DND-41 (cell line): ENCODE measurements at regions not wholly inside any gene's neighbourhood (a gene's known extent, or its start where the extent isn't known, plus 50 kb on each side); places are given as distances from the start of the nearest gene placed in this dataset.

Source experiments
- ATAC-seq: fragments of 200-7000 bp; cut with Tn5 transposase; 3 replicates; pipeline ENCODE4 v1.9.1; 2021; ENCODE audit warnings: low read depth; ENCODE audit not compliant: insufficient read depth
- DNase-seq: peaks from one replicate; pipeline ENCODE4 v3.0.0-alpha.2; 2020
- H2AFZ ChIP-seq: 2 replicates; pipeline ENCODE4 v1.6.0; 2012; ENCODE audit warnings: low read depth, low read length
- H3K27ac ChIP-seq: 2 replicates; pipeline ENCODE4 v1.5.1; 2012; ENCODE audit warnings: low read length, inconsistent platforms
- H3K27me3 ChIP-seq: fragments of 200-600 bp; sonication (generic); 2 replicates; pipeline ENCODE4 v1.6.0; 2012; ENCODE audit warnings: low read length, mild to moderate bottlenecking, inconsistent platforms; ENCODE audit not compliant: insufficient read depth, poor library complexity
- H3K36me3 ChIP-seq: 2 replicates; pipeline ENCODE4 v1.5.1; 2012; ENCODE audit warnings: low read length, inconsistent platforms; ENCODE audit not compliant: insufficient read depth
- H3K4me1 ChIP-seq: 2 replicates; pipeline ENCODE4 v1.5.1; 2012; ENCODE audit warnings: mild to moderate bottlenecking, low read length; ENCODE audit not compliant: insufficient read depth
- H3K4me2 ChIP-seq: 2 replicates; pipeline ENCODE4 v1.6.0; 2012; ENCODE audit warnings: mild to moderate bottlenecking, moderate library complexity, low read length, inconsistent platforms; ENCODE audit not compliant: insufficient read depth
- H3K4me3 ChIP-seq, 2 experiments: fragments of 200-600 bp in 1 of 2; shearing (Covaris generic) in 1 of 2; 2 replicates each; pipeline ENCODE4 v1.5.1; 2012 to 2016; ENCODE audit warnings: inconsistent platforms in 2 of 2, low read length in 2 of 2, mild to moderate bottlenecking in 2 of 2, low read depth in 1 of 2, moderate library complexity in 1 of 2
- H3K79me2 ChIP-seq: 2 replicates; pipeline ENCODE4 v1.6.0; 2012; ENCODE audit warnings: low read length, inconsistent platforms; ENCODE audit not compliant: insufficient read depth
- H3K9ac ChIP-seq: 2 replicates; pipeline ENCODE4 v1.6.0; 2012; ENCODE audit warnings: low read depth, mild to moderate bottlenecking, inconsistent platforms, low read length, moderate library complexity
- H3K9me3 ChIP-seq: 2 replicates; pipeline ENCODE4 v1.5.1; 2012; ENCODE audit warnings: low read length, moderate library complexity, mild to moderate bottlenecking, inconsistent platforms; ENCODE audit not compliant: insufficient read depth, severe bottlenecking
- H4K20me1 ChIP-seq: 2 replicates; pipeline ENCODE4 v1.6.0; 2012; ENCODE audit warnings: low read length; ENCODE audit not compliant: insufficient read depth
- EZH2 ChIP-seq: IDR thresholded peaks from 3 replicates; pipeline ENCODE4 v1.6.1; 2012; ENCODE audit warnings: borderline replicate concordance, low read depth, mild to moderate bottlenecking, moderate library complexity, low read length, inconsistent platforms; ENCODE audit not compliant: severe bottlenecking
- TF ChIP-seq, protein P1 (sequence below): IDR thresholded peaks from 2 replicates; pipeline ENCODE4 v1.5.1; 2012; ENCODE audit warnings: borderline replicate concordance, low read length, moderate library complexity, mild to moderate bottlenecking; ENCODE audit not compliant: poor library complexity, severe bottlenecking; ENCODE audit errors: extremely low read depth

DNA sequence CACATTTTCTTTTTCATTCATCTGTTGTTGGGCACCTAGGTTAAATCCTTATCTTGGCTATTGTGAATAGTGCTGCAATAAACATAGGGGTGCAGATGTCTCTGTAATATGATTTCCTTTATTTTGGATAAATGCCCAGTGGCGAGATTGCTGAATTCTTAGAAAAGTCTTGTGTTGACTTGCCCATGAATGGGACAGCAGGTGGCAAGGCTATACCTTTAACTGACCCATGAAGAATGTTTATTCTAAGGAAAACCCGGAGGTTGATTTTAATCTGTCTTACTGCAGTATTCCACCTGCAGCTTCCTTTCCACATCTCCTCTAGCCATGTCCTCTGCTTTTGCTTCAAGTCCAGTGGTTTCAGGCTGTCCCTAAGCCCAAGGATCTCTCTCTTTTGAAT lies 220.6 kb downstream of the SNCA start:
- ATAC-seq (no peak), DNase-seq (no peak)
- Histone ChIP-seq H3K4me2 (no peak overlapping the region), H3K9ac (no peak overlapping the region), H3K36me3 (no peaks in the 10 kb centered on the region), H3K27ac (no peak overlapping the region), H3K79me2 (no peaks in the 10 kb centered on the region), H3K27me3 (no peaks in the 10 kb centered on the region), H4K20me1 (no peaks in the 10 kb centered on the region), H3K4me1 (peaks cover 35% of the 10 kb centered on the region), H2AFZ (no peak overlapping the region; the same call in 1 of the 2 replicates), H3K4me3 (no peak overlapping the region), H3K9me3 (no peaks in the 10 kb centered on the region)
- no peak for TF ChIP-seq EZH2
- TF ChIP-seq, protein P1, sequence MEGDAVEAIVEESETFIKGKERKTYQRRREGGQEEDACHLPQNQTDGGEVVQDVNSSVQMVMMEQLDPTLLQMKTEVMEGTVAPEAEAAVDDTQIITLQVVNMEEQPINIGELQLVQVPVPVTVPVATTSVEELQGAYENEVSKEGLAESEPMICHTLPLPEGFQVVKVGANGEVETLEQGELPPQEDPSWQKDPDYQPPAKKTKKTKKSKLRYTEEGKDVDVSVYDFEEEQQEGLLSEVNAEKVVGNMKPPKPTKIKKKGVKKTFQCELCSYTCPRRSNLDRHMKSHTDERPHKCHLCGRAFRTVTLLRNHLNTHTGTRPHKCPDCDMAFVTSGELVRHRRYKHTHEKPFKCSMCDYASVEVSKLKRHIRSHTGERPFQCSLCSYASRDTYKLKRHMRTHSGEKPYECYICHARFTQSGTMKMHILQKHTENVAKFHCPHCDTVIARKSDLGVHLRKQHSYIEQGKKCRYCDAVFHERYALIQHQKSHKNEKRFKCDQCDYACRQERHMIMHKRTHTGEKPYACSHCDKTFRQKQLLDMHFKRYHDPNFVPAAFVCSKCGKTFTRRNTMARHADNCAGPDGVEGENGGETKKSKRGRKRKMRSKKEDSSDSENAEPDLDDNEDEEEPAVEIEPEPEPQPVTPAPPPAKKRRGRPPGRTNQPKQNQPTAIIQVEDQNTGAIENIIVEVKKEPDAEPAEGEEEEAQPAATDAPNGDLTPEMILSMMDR: no peak

DNA sequence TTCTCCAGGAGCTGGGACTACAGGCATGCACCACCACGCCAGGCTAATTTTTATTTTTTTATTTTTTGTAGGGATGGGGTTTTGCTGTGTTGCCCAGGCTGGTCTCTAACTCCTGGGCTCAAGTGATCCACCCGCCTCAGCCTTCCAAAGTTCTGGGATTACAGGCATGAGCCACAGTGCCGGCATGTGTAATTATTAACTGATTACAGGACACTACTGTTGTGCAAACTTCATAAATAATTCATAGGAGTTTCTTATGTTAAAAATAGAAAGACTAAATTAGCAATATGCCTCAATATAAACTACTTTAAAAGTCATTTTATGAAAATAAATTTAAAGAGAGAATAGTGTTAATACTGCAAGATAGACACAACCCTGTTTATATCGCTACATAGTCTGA lies 221.9 kb downstream of the SNCA start:
- no peaks in the 10 kb centered on the region for H3K79me2 ChIP-seq
- no peaks in the 10 kb centered on the region for H4K20me1 ChIP-seq
- no peak overlapping the region for H3K27ac ChIP-seq
- no peak overlapping the region for H3K4me3 ChIP-seq
- H3K4me2 ChIP-seq: no peak overlapping the region
- DNase-seq: no peak
- no peaks in the 10 kb centered on the region for H3K36me3 ChIP-seq
- no peak for TF ChIP-seq EZH2
- TF ChIP-seq, protein P1: no peak
- H3K27me3 ChIP-seq: no peaks in the 10 kb centered on the region
- H3K4me1 ChIP-seq: peaks cover 35% of the 10 kb centered on the region
- ATAC-seq: no peak
- no peak overlapping the region for H3K9ac ChIP-seq
- H3K9me3 ChIP-seq: no peaks in the 10 kb centered on the region
- no peak overlapping the region for H2AFZ ChIP-seq

DNA sequence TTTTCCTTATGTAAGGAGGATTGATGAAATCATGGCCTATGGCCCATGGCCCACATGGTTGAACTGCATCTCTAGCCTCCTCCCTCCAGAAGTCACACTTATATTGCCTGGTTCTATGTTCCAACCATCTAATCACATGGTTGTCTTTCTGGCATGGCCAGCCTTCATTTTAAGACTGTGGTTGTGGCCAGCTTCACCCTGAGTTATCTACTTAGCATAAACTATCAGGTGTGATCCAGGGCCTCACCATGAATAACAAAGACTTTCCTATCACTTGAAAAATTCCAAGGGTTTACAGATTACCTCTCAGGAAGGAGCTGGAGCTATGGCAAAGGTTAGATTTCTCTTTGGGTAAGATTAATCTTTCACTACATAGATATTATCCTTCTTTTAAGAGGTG lies 222.8 kb downstream of the SNCA start:
- no peaks in the 10 kb centered on the region for H3K36me3 ChIP-seq
- no peak overlapping the region for H3K9ac ChIP-seq
- ATAC-seq: no peak
- peaks cover 27% of the 10 kb centered on the region for H3K4me1 ChIP-seq
- H3K4me2 ChIP-seq: no peak overlapping the region
- H3K4me3 ChIP-seq: no peak overlapping the region
- no peaks in the 10 kb centered on the region for H3K9me3 ChIP-seq
- no peaks in the 10 kb centered on the region for H3K27me3 ChIP-seq
- H3K27ac ChIP-seq: no peak overlapping the region
- H3K79me2 ChIP-seq: no peaks in the 10 kb centered on the region
- H2AFZ ChIP-seq: no peak overlapping the region; the same call in 1 of the 2 replicates
- no peaks in the 10 kb centered on the region for H4K20me1 ChIP-seq
- TF ChIP-seq, protein P1: no peak
- no peak for TF ChIP-seq EZH2
- DNase-seq: no peak

DNA sequence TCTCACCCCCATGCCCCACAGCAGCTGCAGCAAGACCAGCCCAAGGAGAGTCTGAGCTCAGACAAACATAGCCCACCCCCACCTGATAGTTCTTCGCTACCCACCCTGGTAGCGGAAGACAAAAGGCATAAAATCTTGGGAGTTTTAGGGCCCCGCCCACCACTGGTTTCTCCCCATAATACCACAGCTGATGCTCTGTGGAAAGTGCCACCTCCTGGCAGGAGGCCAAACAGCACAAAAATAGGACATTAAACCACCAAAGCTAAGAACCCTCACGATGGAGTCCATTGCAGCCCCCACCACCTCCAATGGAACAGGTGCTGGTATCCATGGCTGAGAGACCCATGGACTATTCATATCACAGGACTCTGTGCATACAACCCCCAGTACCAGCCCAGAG lies 226.7 kb downstream of the SNCA start:
- Histone ChIP-seq H3K36me3 (no peaks in the 10 kb centered on the region), H3K4me3 (no peak overlapping the region), H3K27ac (no peak overlapping the region), H3K79me2 (no peaks in the 10 kb centered on the region), H3K4me2 (no peak overlapping the region), H3K27me3 (no peaks in the 10 kb centered on the region), H3K9me3 (no peaks in the 10 kb centered on the region), H3K4me1 (peaks cover 5% of the 10 kb centered on the region), H3K9ac (no peak overlapping the region), H4K20me1 (no peaks in the 10 kb centered on the region), H2AFZ (no peak overlapping the region)
- no peak for ATAC-seq
- TF ChIP-seq EZH2: no peak
- TF ChIP-seq, protein P1: peak; percentile 33
- DNase-seq: peak; percentile 17
